AG08396 (cell line): ENCODE measurements at regions not wholly inside any gene's neighbourhood (a gene's known extent, or its start where the extent isn't known, plus 50 kb on each side); places are given as distances from the start of the nearest gene placed in this dataset.
"Not testable (repeated sequence)": the region's sequence is repeated elsewhere in the genome, so short reads cannot be mapped to it uniquely, and the experiment has no call there.

Experiments
- DNase-seq: peaks from one replicate; pipeline ENCODE4 v3.0.0; 2012; ENCODE audit warnings: low spot score, mixed read lengths

- DNase-seq = no peak
Observed at GRCh38 chr4:149870008-149870407, 54.4 kb upstream of the IQCM start.

GRCh38 chr4:149881744-149882143, 66.1 kb upstream of the IQCM start:
- DNase-seq = no peak

GRCh38 chr4:149882251-149882650, 66.6 kb upstream of the IQCM start:
- no peak for DNase-seq

GRCh38 chr4:149884046-149884445, 68.4 kb upstream of the IQCM start:
- DNase-seq = no peak

- no peak for DNase-seq
Observed at GRCh38 chr4:149884529-149885181, 69.0 kb upstream of the IQCM start.

GRCh38 chr4:149885896-149886295, 70.3 kb upstream of the IQCM start:
- peak; percentile 34 for DNase-seq

- no peak for DNase-seq
Observed at GRCh38 chr4:149886786-149887490, 71.3 kb upstream of the IQCM start.

- DNase-seq = no peak
Observed at GRCh38 chr4:149889991-149890390, 74.3 kb upstream of the IQCM start.

GRCh38 chr4:149890531-149890930, 74.9 kb upstream of the IQCM start:
- no peak for DNase-seq

GRCh38 chr4:149891426-149891825, 75.8 kb upstream of the IQCM start:
- DNase-seq = no peak

GRCh38 chr4:149896432-149896831, 80.8 kb upstream of the IQCM start:
- DNase-seq = peak; percentile 49

GRCh38 chr4:149897783-149898182, 82.1 kb upstream of the IQCM start:
- DNase-seq = no peak

- no peak for DNase-seq
Observed at GRCh38 chr4:149901128-149901527, 85.5 kb upstream of the IQCM start.

GRCh38 chr4:149902242-149902641, 86.6 kb upstream of the IQCM start:
- no peak for DNase-seq

GRCh38 chr4:149910177-149910576, 94.5 kb upstream of the IQCM start:
- DNase-seq = no peak

GRCh38 chr4:149910604-149911350, 95.1 kb upstream of the IQCM start:
- DNase-seq = no peak

GRCh38 chr4:149911354-149911753, 95.7 kb upstream of the IQCM start:
- no peak for DNase-seq

- no peak for DNase-seq
Observed at GRCh38 chr4:149912000-149912399, 96.4 kb upstream of the IQCM start.

- DNase-seq = peak; percentile 41
Observed at GRCh38 chr4:149914119-149915115, 98.8 kb upstream of the IQCM start.

GRCh38 chr4:149915735-149916134, 100.1 kb upstream of the IQCM start:
- DNase-seq = not testable (repeated sequence)

- DNase-seq = no peak
Observed at GRCh38 chr4:149923736-149924135, 108.1 kb upstream of the IQCM start.

GRCh38 chr4:149927514-149927913, 111.9 kb upstream of the IQCM start:
- no peak for DNase-seq
